K562 (cell line): ENCODE measurements at regions not wholly inside any gene's neighbourhood (a gene's known extent, or its start where the extent isn't known, plus 50 kb on each side); places are given as distances from the start of the nearest gene placed in this dataset.

Experiments
- DNMT1 ChIP-seq: fragments of 450-650 bp; IDR thresholded peaks from 2 replicates; pipeline ENCODE4 v1.6.1; 2016; ENCODE audit warnings: antibody characterized with exemption, mild to moderate bottlenecking
- FIP1L1 ChIP-seq: fragments of 200-400 bp; formaldehyde crosslinking; IDR thresholded peaks from 2 replicates; pipeline ENCODE4 v1.6.1; 2018; ENCODE audit warnings: mild to moderate bottlenecking, low read depth, low read length; ENCODE audit not compliant: poor library complexity, severe bottlenecking
- TCFL5 ChIP-seq: fragments of 250-450 bp; sonication (Bioruptor Pico); conservative IDR thresholded peaks from 2 replicates; pipeline ENCODE4 v1.6.1; 2021; ENCODE audit warnings: mild to moderate bottlenecking, moderate library complexity, matching md5 sums
- TEAD2 ChIP-seq: fragments of 450-650 bp; IDR thresholded peaks from 2 replicates; pipeline ENCODE4 v1.6.1; 2016; ENCODE audit warnings: missing genetic modification characterization, control low read depth, missing compliant biosample characterization
- XRCC5 ChIP-seq: fragments of 200-400 bp; formaldehyde crosslinking; IDR thresholded peaks from 2 replicates; pipeline ENCODE4 v1.6.1; 2017; ENCODE audit warnings: low read depth, mild to moderate bottlenecking, low read length
- ZMIZ1 ChIP-seq, 2 experiments: fragments of 150-350 bp in 1 of 2; IDR thresholded peaks; 2 replicates each; pipeline ENCODE4 v1.6.1; 2012 to 2016; ENCODE audit warnings: low read depth in 2 of 2, low read length in 2 of 2, mild to moderate bottlenecking in 1 of 2, moderate library complexity in 1 of 2
- ZNF655 ChIP-seq: fragments of 250-450 bp; sonication (Bioruptor Pico); IDR thresholded peaks from 2 replicates; pipeline ENCODE4 v1.5.0; 2021
- ZNF740 ChIP-seq, 3 experiments: fragments of 200-800 bp in 1 of 3; sonication (Bioruptor generic) in 1 of 3; sonication (generic) in 1 of 3; formaldehyde crosslinking in 1 of 3; IDR thresholded peaks; 2 replicates each; pipeline versions ENCODE4 v1.6.1 to v1.8.0; 2016 to 2022; ENCODE audit warnings: mild to moderate bottlenecking in 2 of 3, missing compliant biosample characterization in 2 of 3, missing genetic modification characterization in 2 of 3, missing genetic modification reagents in 1 of 3
- TF ChIP-seq, protein P1 (sequence below): fragments of 450-650 bp; IDR thresholded peaks from 2 replicates; pipeline ENCODE4 v1.6.1; 2014; ENCODE audit warnings: low read depth, mild to moderate bottlenecking, moderate library complexity, borderline replicate concordance

GRCh38 chr20:55097621-55098020 lies 622.2 kb downstream of the DOK5 start (continued):
- TF ChIP-seq ZMIZ1 (IDR thresholded peaks at IDR 0.05; ENCODE audit: low read depth in 2 of 2, low read length in 2 of 2) (no peak), ZNF740 (CRISPR knock-in tag; IDR thresholded peaks at IDR 0.05) (no peak), ZNF740 (tag; IDR thresholded peaks at IDR 0.05) (no peak), TCFL5 (CRISPR knock-in tag) (no peak), FIP1L1 (no peak), DNMT1 (no peak), ZNF655 (CRISPR knock-in tag) (no peak), TEAD2 (tag) (no peak), XRCC5 (no peak)
- TF ChIP-seq, protein P1, sequence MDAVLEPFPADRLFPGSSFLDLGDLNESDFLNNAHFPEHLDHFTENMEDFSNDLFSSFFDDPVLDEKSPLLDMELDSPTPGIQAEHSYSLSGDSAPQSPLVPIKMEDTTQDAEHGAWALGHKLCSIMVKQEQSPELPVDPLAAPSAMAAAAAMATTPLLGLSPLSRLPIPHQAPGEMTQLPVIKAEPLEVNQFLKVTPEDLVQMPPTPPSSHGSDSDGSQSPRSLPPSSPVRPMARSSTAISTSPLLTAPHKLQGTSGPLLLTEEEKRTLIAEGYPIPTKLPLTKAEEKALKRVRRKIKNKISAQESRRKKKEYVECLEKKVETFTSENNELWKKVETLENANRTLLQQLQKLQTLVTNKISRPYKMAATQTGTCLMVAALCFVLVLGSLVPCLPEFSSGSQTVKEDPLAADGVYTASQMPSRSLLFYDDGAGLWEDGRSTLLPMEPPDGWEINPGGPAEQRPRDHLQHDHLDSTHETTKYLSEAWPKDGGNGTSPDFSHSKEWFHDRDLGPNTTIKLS, result no peak
- TF ChIP-seq, all 486 proteins: peak for 0
